Endothelial cell of umbilical vein (primary cell): ENCODE measurements at regions not wholly inside any gene's neighbourhood (a gene's known extent, or its start where the extent isn't known, plus 50 kb on each side); places are given as distances from the start of the nearest gene placed in this dataset.

ENCODE experiments used
- BruUV-seq: library from RNA; stranded (reverse); fragments of 400-500 nt; replicated peaks from 2 replicates; lab custom pipeline; 2021; lab: Mats Ljungman, UMichigan
- CTCF ChIA-PET: fragments of 300-600, 350-600 bp; sonication (Branson Sonifier 250); formaldehyde crosslinking; loops from one replicate; lab custom pipeline; 2021; ENCODE audit warnings: antibody characterized with exemption, inconsistent platforms; lab: Charles Lee
- POLR2A ChIA-PET: fragments of 300-600, 350-600 bp; sonication (Branson Sonifier 250); formaldehyde crosslinking; loops from one replicate; lab custom pipeline; 2021; ENCODE audit warnings: antibody characterized with exemption, inconsistent platforms; lab: Charles Lee
- DNase-seq: peaks from one replicate; pipeline ENCODE4 v3.0.0-alpha.2; 2011; ENCODE audit warnings: low read depth, low spot score
- FAIRE-seq: peaks from 2 replicates; lab custom pipeline; 2011; peaks lifted over from hg19 to GRCh38; lab: Jason Lieb, UNC
- H2AFZ ChIP-seq: 2 replicates; pipeline ENCODE4 v1.6.0; 2012; ENCODE audit warnings: low read depth, low read length, control low read depth, inconsistent platforms
- H3K27ac ChIP-seq: 2 replicates; pipeline ENCODE4 v1.5.1; 2011; ENCODE audit warnings: low read depth, mild to moderate bottlenecking, control low read depth, low read length, moderate library complexity; ENCODE audit not compliant: insufficient read depth
- H3K27me3 ChIP-seq, 2 experiments: 2 replicates each; pipeline versions ENCODE4 v1.6.0 to v1.6.1; 2011; ENCODE audit warnings: low read length in 2 of 2, mixed read lengths in 1 of 2; ENCODE audit not compliant: control insufficient read depth in 2 of 2, insufficient read depth in 2 of 2
- H3K36me3 ChIP-seq, 2 experiments: 2 replicates in 1 of 2; 3 replicates in 1 of 2; pipeline ENCODE4 v1.5.1; 2011; ENCODE audit warnings: low read length in 2 of 2, mild to moderate bottlenecking in 1 of 2, moderate library complexity in 1 of 2; ENCODE audit not compliant: control insufficient read depth in 2 of 2, insufficient read depth in 2 of 2; ENCODE audit errors: extremely low read depth in 1 of 2
- H3K4me1 ChIP-seq: 3 replicates; pipeline ENCODE4 v1.5.1; 2011; ENCODE audit warnings: mild to moderate bottlenecking, low read length; ENCODE audit not compliant: control insufficient read depth, insufficient read depth; ENCODE audit errors: extremely low read depth
- H3K4me2 ChIP-seq: 2 replicates; pipeline ENCODE4 v1.6.1; 2011; ENCODE audit warnings: low read length, control low read depth, mixed read lengths; ENCODE audit not compliant: insufficient read depth
- H3K4me3 ChIP-seq, 3 experiments: fragments of 200-600 bp in 1 of 3; sonication (generic), shearing (Covaris generic) in 1 of 3; replicated peaks in 1 of 3; 2 replicates each; pipeline ENCODE4 v1.5.1; 2011 to 2016; ENCODE audit warnings: control low read depth in 3 of 3, low read length in 3 of 3, mild to moderate bottlenecking in 2 of 3, inconsistent platforms in 1 of 3, low read depth in 1 of 3, moderate library complexity in 1 of 3; ENCODE audit not compliant: insufficient read depth in 1 of 3
- H3K79me2 ChIP-seq: 2 replicates; pipeline ENCODE4 v1.6.0; 2012; ENCODE audit warnings: low read length, inconsistent platforms; ENCODE audit not compliant: control insufficient read depth, insufficient read depth
- H3K9ac ChIP-seq: replicated peaks from 2 replicates; pipeline ENCODE3; 2011; ENCODE audit warnings: low read length, control low read depth; ENCODE audit not compliant: insufficient read depth; ENCODE audit errors: extremely low read depth
- H3K9me1 ChIP-seq: replicated peaks from 3 replicates; pipeline ENCODE4 v1.6.0; 2011; ENCODE audit warnings: mild to moderate bottlenecking, low read length; ENCODE audit not compliant: control insufficient read depth, insufficient read depth; ENCODE audit errors: extremely low read depth
- H3K9me3 ChIP-seq: replicated peaks from 2 replicates; pipeline ENCODE4 v1.5.1; 2012; ENCODE audit warnings: low read length, inconsistent platforms; ENCODE audit not compliant: control insufficient read depth, insufficient read depth
- H4K20me1 ChIP-seq: replicated peaks from 2 replicates; pipeline ENCODE3; 2011; ENCODE audit warnings: mild to moderate bottlenecking, low read length; ENCODE audit not compliant: control insufficient read depth, insufficient read depth; ENCODE audit errors: extremely low read depth
- CTCF ChIP-seq, 2 donors: IDR thresholded peaks; 1 replicate in 1 of 2; 2 replicates in 1 of 2; pipeline ENCODE4 v1.5.1; 2011; ENCODE audit warnings: low read length in 2 of 2, mild to moderate bottlenecking in 2 of 2, moderate library complexity in 2 of 2, control low read depth in 1 of 2, inconsistent platforms in 1 of 2, low read depth in 1 of 2; ENCODE audit not compliant: insufficient read depth in 1 of 2; ENCODE audit errors: extremely low read depth in 1 of 2
- EZH2 ChIP-seq: IDR thresholded peaks from 2 replicates; pipeline ENCODE4 v1.6.1; 2012; ENCODE audit warnings: borderline replicate concordance, low read depth, mild to moderate bottlenecking, moderate library complexity, low read length, inconsistent platforms; ENCODE audit not compliant: severe bottlenecking
- FOS ChIP-seq: IDR thresholded peaks from 2 replicates; pipeline ENCODE4 v1.6.1; 2011; ENCODE audit warnings: mild to moderate bottlenecking, low read length, moderate library complexity, borderline replicate concordance; ENCODE audit not compliant: insufficient read depth
- GATA2 ChIP-seq: IDR thresholded peaks from 2 replicates; pipeline ENCODE4 v1.7.0; 2011; ENCODE audit warnings: low read depth, mild to moderate bottlenecking, moderate library complexity, mixed read lengths, low read length; ENCODE audit not compliant: insufficient read length, insufficient read depth
- JUN ChIP-seq: IDR thresholded peaks from 2 replicates; pipeline ENCODE4 v1.6.1; 2011; ENCODE audit warnings: borderline replicate concordance, low read depth; ENCODE audit not compliant: insufficient read length, insufficient read depth
- MAX ChIP-seq: IDR thresholded peaks from 2 replicates; pipeline ENCODE4 v1.6.1; 2011; ENCODE audit not compliant: insufficient read depth, insufficient read length
- MYC ChIP-seq: IDR thresholded peaks from one replicate; pipeline ENCODE4 v1.6.1; 2011; ENCODE audit warnings: mild to moderate bottlenecking, low read depth, low read length
- POLR2A ChIP-seq: IDR thresholded peaks from 2 replicates; pipeline ENCODE4 v1.6.1; 2012; ENCODE audit warnings: low read depth, mild to moderate bottlenecking, control low read depth, low read length
- POLR2AphosphoS5 ChIP-seq: IDR thresholded peaks from 2 replicates; pipeline ENCODE4 v1.6.1; 2012; ENCODE audit warnings: low read depth, mild to moderate bottlenecking, control low read depth, low read length, moderate library complexity; ENCODE audit not compliant: insufficient read depth
- dilution Hi-C: fragments of 300-500 bp; cut with MboI; formaldehyde crosslinking; loops from one replicate; pipeline ENCODE4 v1.15.0; 2019; ENCODE audit warnings: low sequenced_read_pairs; ENCODE audit not compliant: extremely low pct_ligation_motif_present
- intact Hi-C: fragments of 100-400 bp; cut with micrococcal nuclease; formaldehyde crosslinking; loops from one replicate; pipeline ENCODE4 v1.10.0; 2022

- no TSS peak for BruUV-seq
- Histone ChIP-seq H3K9me3 (peaks cover 2% of the 10 kb centered on the region), H3K36me3 (no peaks in the 10 kb centered on the region), H3K9ac (no peak overlapping the region), H3K9me1 (no peaks in the 10 kb centered on the region), H3K79me2 (no peaks in the 10 kb centered on the region), H3K27me3 (no peaks in the 10 kb centered on the region), H3K4me1 (no peaks in the 10 kb centered on the region), H3K4me3 (no peak overlapping the region), H4K20me1 (no peaks in the 10 kb centered on the region), H2AFZ (no peak overlapping the region), H3K4me2 (no peak overlapping the region), H3K27ac (no peak overlapping the region)
- DNase-seq, result no peak
- intact Hi-C loops, result no loop called here
- dilution Hi-C loops, result no loop called here
- no peak for TF ChIP-seq EZH2
- no peak for FAIRE-seq
- CTCF ChIA-PET, result no interaction called here
- POLR2A ChIA-PET, result no interaction called here
These were observed 532.0 kb upstream of the POU3F3 start for GRCh38 chr2:104321796-104322349.

GRCh38 chr2:104332731-104333130 lies 521.2 kb upstream of the POU3F3 start:
- POLR2A ChIA-PET, result no interaction called here
- FAIRE-seq, result no peak

More at GRCh38 chr2:104332731-104333130, 521.2 kb upstream of the POU3F3 start:
- no peak for DNase-seq
- Histone ChIP-seq H3K4me3 (no peak overlapping the region), H4K20me1 (no peaks in the 10 kb centered on the region), H3K9me3 (peaks cover 8% of the 10 kb centered on the region), H3K4me2 (no peak overlapping the region), H3K27ac (no peak overlapping the region), H3K4me1 (no peaks in the 10 kb centered on the region), H3K9ac (no peak overlapping the region), H3K9me1 (no peaks in the 10 kb centered on the region), H3K27me3 (no peaks in the 10 kb centered on the region), H3K36me3 (no peaks in the 10 kb centered on the region), H3K79me2 (no peaks in the 10 kb centered on the region), H2AFZ (no peak overlapping the region)
- dilution Hi-C loops (no loop called here), intact Hi-C loops (no loop called here)
- TF ChIP-seq MAX, result no peak
- no peak for TF ChIP-seq EZH2
- TF ChIP-seq FOS, result no peak
- no peak for TF ChIP-seq MYC
- TF ChIP-seq GATA2, result no peak
- TF ChIP-seq JUN, result no peak
- no peak for TF ChIP-seq POLR2AphosphoS5
- no peak for TF ChIP-seq CTCF (IDR thresholded peaks at IDR 0.05; ENCODE audit: extremely low read depth in 1 of 2, insufficient read depth in 1 of 2, low read depth in 1 of 2, low read length in 2 of 2)
- no peak for TF ChIP-seq POLR2A
- BruUV-seq, result no TSS peak
- CTCF ChIA-PET, result no interaction called here
